Upper lobe of left lung (tissue), 4 donors: ENCODE measurements at regions not wholly inside any gene's neighbourhood (a gene's known extent, or its start where the extent isn't known, plus 50 kb on each side); places are given as distances from the start of the nearest gene placed in this dataset.

Experiments
- EP300 ChIP-seq, 4 donors: sonication (generic); formaldehyde crosslinking; IDR thresholded peaks; one replicate each; pipeline ENCODE4 v1.5.1; 2017; ENCODE audit warnings: antibody characterized with exemption in 4 of 4, control low read depth in 2 of 4
- POLR2A ChIP-seq, 4 donors: fragments of 450-650 bp; IDR thresholded peaks; one replicate each; pipeline ENCODE4 v1.5.1; 2016 to 2017; ENCODE audit warnings: antibody characterized with exemption in 4 of 4, mild to moderate bottlenecking in 2 of 4
- POLR2AphosphoS5 ChIP-seq, 2 donors: sonication (generic); formaldehyde crosslinking; IDR thresholded peaks; one replicate each; pipeline ENCODE4 v1.5.1; 2017; ENCODE audit warnings: antibody characterized with exemption in 2 of 2
- TF ChIP-seq, protein P1 (sequence below), 6 experiments: fragments of 450-650 bp in 4 of 6; fragments of 200-600 bp in 2 of 6; sonication (generic) in 2 of 6; IDR thresholded peaks; one replicate each; pipeline ENCODE4 v1.5.1; 2016 to 2019; ENCODE audit warnings: antibody characterized with exemption in 6 of 6

DNA sequence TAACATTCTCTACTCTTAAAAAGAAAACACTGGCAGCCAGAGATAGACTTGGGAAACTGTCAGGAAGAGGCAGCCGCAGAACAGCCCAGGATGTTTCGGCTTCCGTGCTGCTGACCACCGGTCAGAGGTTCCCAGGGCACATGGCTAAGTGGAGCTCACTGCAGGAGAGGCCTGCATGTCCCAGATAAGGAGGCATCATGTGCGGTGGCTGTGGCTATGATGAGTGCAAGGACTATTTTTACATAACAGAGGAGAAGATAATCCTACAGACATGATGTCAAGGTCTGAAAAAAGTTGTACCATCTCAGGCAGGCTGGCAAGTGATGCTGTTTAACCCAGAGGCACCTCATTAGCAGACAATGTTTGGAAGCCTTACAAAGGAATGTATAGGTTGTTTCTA lies 252.3 kb downstream of the CYRIA start:
- TF ChIP-seq POLR2A (IDR thresholded peaks at IDR 0.05) (no peak), EP300 (IDR thresholded peaks at IDR 0.05) (no peak), POLR2AphosphoS5 (IDR thresholded peaks at IDR 0.05) (no peak)
- TF ChIP-seq, protein P1, sequence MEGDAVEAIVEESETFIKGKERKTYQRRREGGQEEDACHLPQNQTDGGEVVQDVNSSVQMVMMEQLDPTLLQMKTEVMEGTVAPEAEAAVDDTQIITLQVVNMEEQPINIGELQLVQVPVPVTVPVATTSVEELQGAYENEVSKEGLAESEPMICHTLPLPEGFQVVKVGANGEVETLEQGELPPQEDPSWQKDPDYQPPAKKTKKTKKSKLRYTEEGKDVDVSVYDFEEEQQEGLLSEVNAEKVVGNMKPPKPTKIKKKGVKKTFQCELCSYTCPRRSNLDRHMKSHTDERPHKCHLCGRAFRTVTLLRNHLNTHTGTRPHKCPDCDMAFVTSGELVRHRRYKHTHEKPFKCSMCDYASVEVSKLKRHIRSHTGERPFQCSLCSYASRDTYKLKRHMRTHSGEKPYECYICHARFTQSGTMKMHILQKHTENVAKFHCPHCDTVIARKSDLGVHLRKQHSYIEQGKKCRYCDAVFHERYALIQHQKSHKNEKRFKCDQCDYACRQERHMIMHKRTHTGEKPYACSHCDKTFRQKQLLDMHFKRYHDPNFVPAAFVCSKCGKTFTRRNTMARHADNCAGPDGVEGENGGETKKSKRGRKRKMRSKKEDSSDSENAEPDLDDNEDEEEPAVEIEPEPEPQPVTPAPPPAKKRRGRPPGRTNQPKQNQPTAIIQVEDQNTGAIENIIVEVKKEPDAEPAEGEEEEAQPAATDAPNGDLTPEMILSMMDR (IDR thresholded peaks at IDR 0.05) = no peak
